ENCODE measurements at regions not wholly inside any gene's neighbourhood (a gene's known extent, or its start where the extent isn't known, plus 50 kb on each side); places are given as distances from the start of the nearest gene placed in this dataset.

DNA sequence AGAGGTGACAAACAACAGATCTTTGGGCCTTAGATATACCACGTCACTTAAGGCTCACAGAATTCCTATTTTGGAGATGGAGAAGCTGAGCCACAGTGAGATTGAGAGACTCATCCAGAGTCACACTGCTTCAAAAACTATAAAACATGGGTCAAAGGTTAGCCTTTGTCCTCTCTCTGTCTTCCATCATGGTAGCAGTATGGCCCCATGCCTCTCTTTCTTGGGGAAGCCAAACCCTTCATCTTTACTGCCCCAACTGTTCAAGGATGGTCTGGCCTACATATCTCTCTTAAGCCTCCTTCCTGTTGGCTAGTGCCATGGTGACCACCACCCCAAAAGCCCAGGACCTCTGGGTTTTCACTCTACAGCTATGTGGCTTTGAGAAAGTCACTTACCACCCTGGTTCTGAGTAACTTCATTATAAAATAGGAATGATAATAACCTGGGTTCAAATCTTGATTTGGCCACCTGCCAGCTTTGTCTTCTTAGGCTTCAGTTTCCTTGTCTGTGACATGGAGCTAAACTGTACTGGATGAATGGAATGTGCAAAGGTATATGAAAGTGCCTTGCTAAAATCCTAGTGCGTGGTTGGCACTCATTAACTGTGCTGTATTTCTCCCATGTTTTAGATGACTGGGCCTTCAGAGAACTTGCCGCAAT lies 85.9 kb upstream of the JUN start:
- Histone ChIP-seq H3K9ac (no peak overlapping the region), H3K27ac (no peak overlapping the region), H3K4me1 (peaks cover 19% of the 10 kb centered on the region), H3K4me2 (ENCODE audit: low read length) (no peak overlapping the region), H2AFZ (peak overlapping the region; percentile 22), H3K36me3 (ENCODE audit: control insufficient read depth, insufficient read depth, low read length) (no peaks in the 10 kb centered on the region), H3K9me3 (ENCODE audit: control insufficient read depth, low read length) (no peaks in the 10 kb centered on the region), H3K79me2 (no peaks in the 10 kb centered on the region), H3K4me3 (ENCODE audit: low read depth, low read length) (no peak overlapping the region), H3K27me3 (ENCODE audit: control insufficient read depth, insufficient read depth, low read length) (no peaks in the 10 kb centered on the region)
- TF ChIP-seq CTCF (IDR thresholded peaks at IDR 0.05): no peak

DNA sequence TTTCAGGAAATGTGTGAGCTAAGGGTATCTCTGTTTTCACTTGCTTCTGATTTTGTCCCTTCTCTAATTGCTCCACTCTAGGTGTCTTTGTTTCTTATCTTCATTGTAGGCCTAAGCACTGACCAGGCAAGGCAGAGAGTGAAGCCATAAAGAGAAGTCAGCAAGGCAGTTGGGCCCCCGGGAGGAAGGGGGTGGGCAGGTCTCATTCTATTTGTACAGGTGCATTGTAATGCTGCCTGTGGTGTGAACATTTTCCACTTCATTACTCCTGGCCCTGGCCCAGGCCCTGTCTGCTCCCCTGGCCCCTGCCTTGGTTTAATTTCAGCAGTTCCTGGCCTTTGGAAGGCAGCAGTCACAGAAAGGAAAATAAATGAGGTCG lies 86.4 kb upstream of the JUN start:
- no peak overlapping the region for H3K4me2 ChIP-seq (ENCODE audit: low read length)
- no peaks in the 10 kb centered on the region for H3K27me3 ChIP-seq (ENCODE audit: control insufficient read depth, insufficient read depth, low read length)
- peaks cover 23% of the 10 kb centered on the region for H3K4me1 ChIP-seq
- no peaks in the 10 kb centered on the region for H3K79me2 ChIP-seq
- no peaks in the 10 kb centered on the region for H3K36me3 ChIP-seq (ENCODE audit: control insufficient read depth, insufficient read depth, low read length)
- H2AFZ ChIP-seq: peak overlapping the region; percentile 22
- no peak for TF ChIP-seq CTCF (IDR thresholded peaks at IDR 0.05)
- H3K9ac ChIP-seq: no peak overlapping the region
- no peak overlapping the region for H3K27ac ChIP-seq
- no peaks in the 10 kb centered on the region for H3K9me3 ChIP-seq (ENCODE audit: control insufficient read depth, low read length)
- H3K4me3 ChIP-seq (ENCODE audit: low read depth, low read length): no peak overlapping the region

GRCh38 chr1:58874342-58874741 lies 90.5 kb upstream of the JUN start:
- H3K9ac ChIP-seq: no peak overlapping the region
- peak overlapping the region; percentile 36 for H2AFZ ChIP-seq
- H3K36me3 ChIP-seq (ENCODE audit: control insufficient read depth, insufficient read depth, low read length): no peaks in the 10 kb centered on the region
- H3K9me3 ChIP-seq (ENCODE audit: control insufficient read depth, low read length): no peaks in the 10 kb centered on the region
- peak overlapping the region; percentile 21 for H3K4me2 ChIP-seq (ENCODE audit: low read length)
- no peaks in the 10 kb centered on the region for H3K79me2 ChIP-seq
- peaks cover 30% of the 10 kb centered on the region for H3K4me1 ChIP-seq
- H3K27ac ChIP-seq: peak overlapping the region; percentile 92
- no peak for TF ChIP-seq CTCF (IDR thresholded peaks at IDR 0.05)
- H3K4me3 ChIP-seq (ENCODE audit: low read depth, low read length): no peak overlapping the region
- no peaks in the 10 kb centered on the region for H3K27me3 ChIP-seq (ENCODE audit: control insufficient read depth, insufficient read depth, low read length)

- no peak overlapping the region for H3K4me3 ChIP-seq (ENCODE audit: low read depth, low read length)
- no peaks in the 10 kb centered on the region for H3K27me3 ChIP-seq (ENCODE audit: control insufficient read depth, insufficient read depth, low read length)
- peak overlapping the region; percentile 21 for H3K4me2 ChIP-seq (ENCODE audit: low read length)
- H2AFZ ChIP-seq: peak overlapping the region; percentile 36
- H3K27ac ChIP-seq: peak overlapping the region; percentile 92
- no peaks in the 10 kb centered on the region for H3K36me3 ChIP-seq (ENCODE audit: control insufficient read depth, insufficient read depth, low read length)
- no peaks in the 10 kb centered on the region for H3K79me2 ChIP-seq
- H3K4me1 ChIP-seq: peaks cover 28% of the 10 kb centered on the region
- H3K9ac ChIP-seq: no peak overlapping the region
- TF ChIP-seq CTCF (IDR thresholded peaks at IDR 0.05): no peak
- H3K9me3 ChIP-seq (ENCODE audit: control insufficient read depth, low read length): no peaks in the 10 kb centered on the region
These were observed 91.2 kb upstream of the JUN start for GRCh38 chr1:58874757-58875755.
